HepG2 (cell line): ENCODE measurements at regions not wholly inside any gene's neighbourhood (a gene's known extent, or its start where the extent isn't known, plus 50 kb on each side); places are given as distances from the start of the nearest gene placed in this dataset.

Experiments
- AFF4 ChIP-seq: sonication (generic); formaldehyde crosslinking; IDR thresholded peaks from 2 replicates; pipeline ENCODE4 v1.4.0; 2020; ENCODE audit warnings: missing genetic modification reagents
- ATAD3A ChIP-seq: sonication (generic); formaldehyde crosslinking; IDR thresholded peaks from 2 replicates; pipeline ENCODE4 v1.4.0; 2020; ENCODE audit warnings: missing genetic modification reagents
- CREBL2 ChIP-seq: sonication (generic); formaldehyde crosslinking; IDR thresholded peaks from 2 replicates; pipeline ENCODE4 v1.8.1; 2023; ENCODE audit warnings: missing genetic modification reagents, mild to moderate bottlenecking, borderline replicate concordance
- DNMT1 ChIP-seq: sonication (generic); formaldehyde crosslinking; IDR thresholded peaks from 2 replicates; pipeline ENCODE4 v1.5.1; 2020; ENCODE audit warnings: mild to moderate bottlenecking, missing genetic modification reagents
- HIC2 ChIP-seq: sonication (generic); formaldehyde crosslinking; IDR thresholded peaks from 2 replicates; pipeline ENCODE4 v1.9.0; 2022; ENCODE audit warnings: low read depth, missing genetic modification reagents
- LBX2 ChIP-seq: sonication (generic); formaldehyde crosslinking; IDR thresholded peaks from 2 replicates; pipeline ENCODE4 v1.5.0; 2020; ENCODE audit warnings: missing genetic modification reagents, mild to moderate bottlenecking, borderline replicate concordance
- MAX ChIP-seq: IDR thresholded peaks from 2 replicates; pipeline ENCODE4 v1.6.1; 2012; ENCODE audit warnings: inconsistent platforms
- PREB ChIP-seq: sonication (generic); formaldehyde crosslinking; IDR thresholded peaks from 2 replicates; pipeline ENCODE4 v1.4.0; 2020; ENCODE audit warnings: missing genetic modification reagents
- TP53 ChIP-seq: sonication (generic); formaldehyde crosslinking; conservative IDR thresholded peaks from 2 replicates; pipeline ENCODE4 v1.4.0; 2020; ENCODE audit warnings: missing genetic modification reagents
- ZNF343 ChIP-seq: sonication (generic); formaldehyde crosslinking; IDR thresholded peaks from 2 replicates; pipeline ENCODE4 v1.4.0; 2020; ENCODE audit warnings: mild to moderate bottlenecking, missing genetic modification reagents
- ZNF558 ChIP-seq: sonication (generic); formaldehyde crosslinking; IDR thresholded peaks from 2 replicates; pipeline ENCODE4 v1.9.0; 2022; ENCODE audit warnings: mild to moderate bottlenecking, missing genetic modification reagents, borderline replicate concordance
- ZNF564 ChIP-seq: sonication (generic); formaldehyde crosslinking; IDR thresholded peaks from 2 replicates; pipeline ENCODE4 v1.8.1; 2023; ENCODE audit warnings: mild to moderate bottlenecking, missing genetic modification reagents
- TF ChIP-seq, protein P1 (sequence below): sonication (generic); formaldehyde crosslinking; IDR thresholded peaks from 2 replicates; pipeline ENCODE4 v1.4.0; 2020; ENCODE audit warnings: missing genetic modification reagents
- TF ChIP-seq, protein P2 (sequence below): sonication (generic); formaldehyde crosslinking; conservative IDR thresholded peaks from 2 replicates; pipeline ENCODE4 v1.4.0; 2020; ENCODE audit warnings: mild to moderate bottlenecking, missing genetic modification reagents, moderate library complexity

DNA sequence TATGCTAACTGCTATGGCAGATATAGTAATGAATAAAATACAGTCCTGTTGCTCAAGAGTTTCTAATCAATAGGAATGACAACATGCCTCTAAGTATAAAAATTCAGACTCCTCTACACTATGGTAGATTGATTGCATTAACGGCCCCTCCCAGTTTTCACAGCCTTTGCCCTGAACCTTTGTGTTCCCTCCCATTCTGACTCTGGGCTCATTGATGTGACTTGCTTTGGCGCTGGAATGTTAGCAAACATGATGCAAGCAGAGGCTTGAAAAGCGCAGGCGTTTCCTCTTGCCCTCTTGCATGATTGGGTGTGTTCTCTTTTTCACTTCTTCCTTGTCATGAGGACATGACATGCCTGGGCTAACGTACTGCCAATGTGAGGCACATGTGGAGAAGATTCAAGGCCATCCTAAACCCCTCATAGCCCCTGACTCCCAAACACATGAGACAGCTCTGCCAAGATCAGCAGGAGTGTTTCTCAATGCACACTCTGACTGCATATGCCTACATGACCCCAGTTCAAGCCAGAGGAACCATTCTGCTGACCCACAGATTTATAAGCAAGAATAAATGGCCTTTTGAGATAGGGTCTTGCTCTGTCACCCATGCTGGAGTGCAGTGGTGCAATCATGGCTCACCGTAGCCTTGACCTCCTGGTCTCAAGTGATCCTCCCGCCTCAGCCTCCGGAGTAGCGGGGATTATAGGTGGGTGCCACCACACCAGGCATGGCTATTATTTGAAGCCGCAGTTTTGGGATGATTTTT, 49.7 kb upstream of the CD28 start (continued):
- TF ChIP-seq LBX2 (CRISPR knock-in tag) = no peak
- TF ChIP-seq, protein P1, sequence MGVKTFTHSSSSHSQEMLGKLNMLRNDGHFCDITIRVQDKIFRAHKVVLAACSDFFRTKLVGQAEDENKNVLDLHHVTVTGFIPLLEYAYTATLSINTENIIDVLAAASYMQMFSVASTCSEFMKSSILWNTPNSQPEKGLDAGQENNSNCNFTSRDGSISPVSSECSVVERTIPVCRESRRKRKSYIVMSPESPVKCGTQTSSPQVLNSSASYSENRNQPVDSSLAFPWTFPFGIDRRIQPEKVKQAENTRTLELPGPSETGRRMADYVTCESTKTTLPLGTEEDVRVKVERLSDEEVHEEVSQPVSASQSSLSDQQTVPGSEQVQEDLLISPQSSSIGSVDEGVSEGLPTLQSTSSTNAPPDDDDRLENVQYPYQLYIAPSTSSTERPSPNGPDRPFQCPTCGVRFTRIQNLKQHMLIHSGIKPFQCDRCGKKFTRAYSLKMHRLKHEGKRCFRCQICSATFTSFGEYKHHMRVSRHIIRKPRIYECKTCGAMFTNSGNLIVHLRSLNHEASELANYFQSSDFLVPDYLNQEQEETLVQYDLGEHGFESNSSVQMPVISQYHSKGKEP = no peak
- TF ChIP-seq ZNF564 (CRISPR knock-in tag) = peak; percentile 58; the same call in 1 of the 2 replicates
- no peak for TF ChIP-seq TP53 (CRISPR knock-in tag)
- TF ChIP-seq ZNF343 (CRISPR knock-in tag) = peak; percentile 59; the same call in 1 of the 2 replicates
- no peak for TF ChIP-seq ZNF558 (CRISPR knock-in tag)
- 0 out of 2 replicates have a peak, but pooled peaks have one; percentile 29 for TF ChIP-seq AFF4 (CRISPR knock-in tag)
- TF ChIP-seq DNMT1 (CRISPR knock-in tag) = peak; percentile 95; the same call in 1 of the 2 replicates
- TF ChIP-seq MAX = peak; percentile 89
- TF ChIP-seq CREBL2 = no peak; the same call in 1 of the 2 replicates
- TF ChIP-seq ATAD3A (CRISPR knock-in tag) = no peak
- no peak for TF ChIP-seq PREB
- TF ChIP-seq, protein P2, sequence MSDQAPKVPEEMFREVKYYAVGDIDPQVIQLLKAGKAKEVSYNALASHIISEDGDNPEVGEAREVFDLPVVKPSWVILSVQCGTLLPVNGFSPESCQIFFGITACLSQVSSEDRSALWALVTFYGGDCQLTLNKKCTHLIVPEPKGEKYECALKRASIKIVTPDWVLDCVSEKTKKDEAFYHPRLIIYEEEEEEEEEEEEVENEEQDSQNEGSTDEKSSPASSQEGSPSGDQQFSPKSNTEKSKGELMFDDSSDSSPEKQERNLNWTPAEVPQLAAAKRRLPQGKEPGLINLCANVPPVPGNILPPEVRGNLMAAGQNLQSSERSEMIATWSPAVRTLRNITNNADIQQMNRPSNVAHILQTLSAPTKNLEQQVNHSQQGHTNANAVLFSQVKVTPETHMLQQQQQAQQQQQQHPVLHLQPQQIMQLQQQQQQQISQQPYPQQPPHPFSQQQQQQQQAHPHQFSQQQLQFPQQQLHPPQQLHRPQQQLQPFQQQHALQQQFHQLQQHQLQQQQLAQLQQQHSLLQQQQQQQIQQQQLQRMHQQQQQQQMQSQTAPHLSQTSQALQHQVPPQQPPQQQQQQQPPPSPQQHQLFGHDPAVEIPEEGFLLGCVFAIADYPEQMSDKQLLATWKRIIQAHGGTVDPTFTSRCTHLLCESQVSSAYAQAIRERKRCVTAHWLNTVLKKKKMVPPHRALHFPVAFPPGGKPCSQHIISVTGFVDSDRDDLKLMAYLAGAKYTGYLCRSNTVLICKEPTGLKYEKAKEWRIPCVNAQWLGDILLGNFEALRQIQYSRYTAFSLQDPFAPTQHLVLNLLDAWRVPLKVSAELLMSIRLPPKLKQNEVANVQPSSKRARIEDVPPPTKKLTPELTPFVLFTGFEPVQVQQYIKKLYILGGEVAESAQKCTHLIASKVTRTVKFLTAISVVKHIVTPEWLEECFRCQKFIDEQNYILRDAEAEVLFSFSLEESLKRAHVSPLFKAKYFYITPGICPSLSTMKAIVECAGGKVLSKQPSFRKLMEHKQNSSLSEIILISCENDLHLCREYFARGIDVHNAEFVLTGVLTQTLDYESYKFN (CRISPR knock-in tag) = peak; percentile 82
- TF ChIP-seq HIC2 (CRISPR knock-in tag) = peak; percentile 57; the same call in 1 of the 2 replicates
